ENCODE measurements at regions not wholly inside any gene's neighbourhood (a gene's known extent, or its start where the extent isn't known, plus 50 kb on each side); places are given as distances from the start of the nearest gene placed in this dataset.
"Not testable (repeated sequence)": the region's sequence is repeated elsewhere in the genome, so short reads cannot be mapped to it uniquely, and the experiment has no call there.

GRCh38 chr3:66812741-66813140 lies 185.4 kb upstream of the KBTBD8 start:
- no peak for DNase-seq

- peak; percentile 73 for DNase-seq
Measured at GRCh38 chr3:66816090-66816761, 181.9 kb upstream of the KBTBD8 start.

DNA sequence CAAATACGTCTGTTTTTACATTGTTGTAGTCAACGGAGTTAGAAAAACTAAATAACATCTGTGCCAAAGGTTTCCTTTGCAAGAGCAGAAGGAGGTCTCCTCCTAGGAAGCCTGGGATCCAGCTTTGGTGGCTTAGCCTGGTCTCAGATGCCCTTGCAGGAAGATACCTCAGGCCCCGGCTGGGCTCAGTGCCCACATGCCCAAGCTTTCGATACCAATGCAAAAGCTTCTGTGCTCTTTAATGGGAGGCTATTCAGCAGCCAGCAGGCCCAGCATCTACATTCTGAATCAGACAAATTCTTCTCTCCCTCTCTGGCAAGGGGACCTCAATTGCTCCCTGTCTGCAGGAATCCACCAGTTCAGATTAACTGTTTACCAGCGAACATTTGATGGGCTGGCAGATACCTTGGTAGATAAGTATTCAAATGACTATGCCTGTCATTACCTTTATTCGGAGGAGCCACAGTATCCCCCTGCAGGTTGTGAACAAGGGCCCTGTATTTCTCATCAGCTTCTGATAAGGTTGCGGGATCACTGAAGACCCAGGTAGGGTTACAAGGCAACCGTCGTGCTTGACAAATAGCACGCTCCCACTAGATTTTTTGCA lies 180.1 kb upstream of the KBTBD8 start:
- DNase-seq, result no peak

GRCh38 chr3:66819993-66820501 lies 178.1 kb upstream of the KBTBD8 start:
- DNase-seq, result no peak

DNA sequence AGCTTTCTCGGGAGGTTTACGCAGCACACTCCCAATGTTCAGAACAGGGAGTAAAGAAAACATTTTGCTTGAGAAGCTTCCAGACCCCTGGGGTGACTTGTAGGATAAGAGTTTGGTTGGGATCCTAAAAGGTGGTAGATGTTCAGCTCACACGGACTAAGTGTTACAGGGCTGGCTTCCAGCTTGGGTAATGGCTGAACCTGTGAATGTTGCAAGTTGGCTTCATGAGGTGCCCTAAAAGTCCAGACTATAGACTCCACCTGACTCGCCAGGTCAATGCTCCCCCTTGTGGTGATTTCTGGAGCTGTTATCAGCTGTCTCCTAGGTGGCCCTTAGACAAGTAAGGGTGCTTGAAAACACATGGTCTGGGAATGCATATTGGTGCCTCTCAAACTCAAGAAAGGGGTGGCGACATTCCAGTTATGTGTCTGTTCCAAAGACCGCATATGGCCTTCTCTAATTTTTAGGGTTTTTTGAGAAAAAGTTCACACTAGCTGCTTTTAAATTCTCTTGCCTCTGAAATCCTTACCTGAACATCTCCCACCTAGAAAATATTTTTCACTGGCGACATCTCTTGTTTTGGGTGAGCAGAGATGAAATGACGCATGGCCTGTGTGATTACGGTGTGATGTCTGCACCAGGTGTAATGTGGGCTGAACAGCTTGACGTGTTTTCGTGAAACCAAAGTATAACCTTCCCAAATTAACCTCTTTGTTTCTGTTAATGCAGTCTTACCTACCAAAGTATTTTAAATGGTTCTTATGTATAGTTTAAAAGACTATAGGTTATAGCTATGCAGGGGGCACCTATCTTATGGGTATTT lies 175.7 kb upstream of the KBTBD8 start:
- DNase-seq, result peak; percentile 52

DNA sequence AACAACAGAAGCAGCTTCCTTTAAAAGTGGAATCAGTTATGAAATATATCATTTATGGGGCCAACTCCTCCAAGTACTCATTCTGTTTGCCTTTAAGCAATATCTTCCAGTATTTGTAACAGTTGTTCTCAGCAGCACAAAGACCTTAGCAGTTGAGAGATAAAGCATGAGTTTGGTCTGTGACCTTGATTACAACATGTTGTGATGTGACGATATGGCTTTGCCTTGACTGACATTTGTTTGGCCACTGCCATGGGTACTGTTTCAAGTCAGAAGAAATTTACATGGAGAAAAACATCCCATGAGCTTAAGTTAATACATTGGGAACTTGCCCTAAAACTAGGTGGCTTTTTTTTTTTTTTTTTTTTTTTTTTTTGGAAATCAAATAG lies 175.1 kb upstream of the KBTBD8 start:
- no peak for DNase-seq

- no peak for DNase-seq
Measured at GRCh38 chr3:66823532-66823931, 174.6 kb upstream of the KBTBD8 start.

- no peak for DNase-seq
Measured at GRCh38 chr3:66825375-66825774, 172.7 kb upstream of the KBTBD8 start.

GRCh38 chr3:66827726-66828125 lies 170.4 kb upstream of the KBTBD8 start:
- no peak for DNase-seq

DNA sequence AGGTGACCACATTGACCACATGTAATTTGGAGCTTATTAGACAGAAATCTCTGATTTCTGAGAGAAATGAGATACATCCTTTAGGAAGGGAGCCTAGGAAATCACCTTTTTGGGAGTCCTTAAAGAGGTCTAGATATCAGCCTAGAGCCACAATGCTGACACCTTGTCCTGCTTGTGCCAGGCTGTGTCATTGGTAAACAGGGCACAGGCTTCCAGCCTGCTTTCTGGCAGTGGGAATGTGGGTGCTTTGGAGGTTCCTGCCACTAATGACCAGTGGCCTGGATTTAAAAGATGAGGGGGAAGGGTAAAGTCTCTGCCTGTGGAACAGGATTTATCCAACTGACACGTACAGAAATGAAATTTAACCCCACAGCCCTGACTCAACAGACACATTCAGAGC lies 169.8 kb upstream of the KBTBD8 start:
- DNase-seq, result no peak

DNA sequence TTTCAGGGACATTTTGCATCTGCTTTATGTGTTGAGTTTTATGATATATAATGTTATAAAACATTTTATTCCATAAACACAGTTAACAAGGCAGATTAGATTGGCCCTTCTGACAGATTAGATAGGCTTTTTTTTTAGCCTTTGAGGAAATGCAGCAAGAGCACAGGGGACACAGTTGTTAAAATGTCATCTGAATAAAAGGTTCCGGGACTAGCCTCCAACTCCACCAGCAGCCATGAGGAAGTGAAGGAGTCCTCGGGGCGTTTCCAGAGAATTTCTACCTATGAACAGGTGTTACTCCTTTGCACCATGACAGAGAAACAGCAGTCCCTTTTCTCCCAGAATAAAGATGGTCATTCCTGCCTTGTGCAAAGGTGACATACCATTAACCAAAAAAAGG lies 167.8 kb upstream of the KBTBD8 start:
- DNase-seq, result no peak

- no peak for DNase-seq
Measured at GRCh38 chr3:66831931-66832330, 166.2 kb upstream of the KBTBD8 start.

DNA sequence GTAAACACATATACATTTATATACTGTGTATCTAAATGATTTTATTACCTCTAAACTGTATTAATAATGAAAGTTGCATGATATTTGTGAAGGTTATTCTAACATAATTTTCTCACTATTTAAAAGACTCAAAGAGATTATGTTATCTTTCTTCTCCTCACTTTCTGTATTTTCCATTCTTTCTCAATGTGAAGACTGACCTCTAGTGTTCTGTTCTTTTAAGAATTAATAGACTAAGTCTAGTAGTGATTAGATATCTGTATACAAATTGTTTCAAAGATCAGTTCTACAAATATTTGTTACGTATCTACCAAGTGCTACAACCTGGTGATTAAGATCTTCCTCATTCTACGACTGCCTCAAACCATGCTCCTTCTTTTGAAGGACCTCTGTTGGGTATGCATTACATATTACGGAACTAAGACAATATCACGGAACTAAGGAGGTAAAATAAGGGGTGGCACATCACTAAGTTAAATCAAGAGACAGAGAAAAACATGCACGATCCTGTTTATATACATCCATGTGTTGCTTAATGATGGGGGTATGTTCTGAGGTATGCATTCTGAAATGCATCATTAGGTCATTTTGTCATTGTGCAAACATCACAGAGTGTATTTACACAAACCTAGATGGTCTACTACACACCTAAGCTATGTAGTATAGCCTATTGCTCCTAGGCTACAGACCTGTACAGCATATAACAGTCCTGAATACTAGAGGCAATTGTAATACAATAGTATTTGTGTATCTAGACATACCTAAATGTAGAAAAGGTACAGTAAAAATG lies 161.5 kb upstream of the KBTBD8 start:
- DNase-seq, result no peak

GRCh38 chr3:66838704-66839103 lies 159.4 kb upstream of the KBTBD8 start:
- DNase-seq, result no peak

GRCh38 chr3:66839508-66839907 lies 158.6 kb upstream of the KBTBD8 start:
- DNase-seq, result no peak

GRCh38 chr3:66842761-66843464 lies 155.2 kb upstream of the KBTBD8 start:
- not testable (repeated sequence) for DNase-seq

GRCh38 chr3:66851894-66852613 lies 146.1 kb upstream of the KBTBD8 start:
- no peak for DNase-seq

GRCh38 chr3:66854601-66855151 lies 143.4 kb upstream of the KBTBD8 start:
- DNase-seq, result no peak

DNA sequence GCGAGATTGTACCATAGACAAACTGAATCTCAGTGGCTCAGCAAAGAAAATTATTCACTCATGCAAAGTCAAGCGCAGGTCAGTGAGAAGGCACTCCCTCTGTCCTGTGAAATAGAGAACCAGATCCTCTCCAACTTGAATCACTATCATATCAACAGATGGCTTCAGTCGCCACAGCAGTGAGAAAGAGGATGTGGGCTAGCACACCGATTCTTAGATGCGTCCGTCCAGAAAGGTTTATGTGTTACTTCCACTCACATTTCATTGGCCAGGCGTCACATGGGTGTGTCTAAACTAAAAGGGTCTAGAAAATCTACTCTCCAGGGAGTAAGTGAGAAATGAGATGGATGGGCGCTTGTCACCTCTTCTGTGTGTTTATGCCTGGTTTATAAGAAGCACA lies 141.6 kb upstream of the KBTBD8 start:
- DNase-seq, result no peak

DNA sequence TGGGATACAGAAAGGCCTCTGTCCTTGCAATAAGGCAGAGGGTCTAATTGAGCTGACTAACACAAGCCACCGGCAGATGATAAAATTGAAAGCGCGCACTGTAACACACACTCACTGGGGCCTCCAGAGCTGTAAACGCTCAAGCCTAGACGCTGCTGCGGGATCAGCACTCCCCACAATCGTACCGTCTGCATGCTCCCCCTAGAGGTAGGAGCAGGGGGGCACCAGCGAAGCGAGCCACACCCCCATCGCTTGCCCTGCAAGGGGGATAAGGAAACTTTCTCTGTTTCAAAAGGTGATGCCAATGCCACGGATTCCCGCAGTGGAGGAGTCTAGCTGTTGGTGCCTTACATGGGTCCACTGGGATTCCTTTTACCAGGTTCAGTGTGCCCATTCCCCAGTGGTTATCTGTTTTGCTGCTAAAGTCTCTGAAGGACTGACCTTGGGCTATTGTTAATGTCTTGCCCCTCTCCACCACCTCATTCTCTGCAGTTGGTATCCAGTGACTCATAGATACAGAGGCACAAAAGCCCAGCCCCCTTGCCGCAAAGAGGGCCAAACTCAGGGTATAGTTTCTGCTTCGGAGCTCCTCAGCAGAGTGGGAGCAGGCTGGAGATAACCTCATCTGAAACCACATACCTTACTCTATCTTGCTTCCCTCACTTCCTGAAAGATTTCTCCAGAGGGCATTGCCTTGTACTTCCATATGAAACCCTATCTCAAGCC lies 139.3 kb upstream of the KBTBD8 start:
- DNase-seq, result no peak

GRCh38 chr3:66860771-66861170 lies 137.3 kb upstream of the KBTBD8 start:
- no peak for DNase-seq
